Head of caudate nucleus (tissue), 42 donors: ENCODE measurements at regions not wholly inside any gene's neighbourhood (a gene's known extent, or its start where the extent isn't known, plus 50 kb on each side); places are given as distances from the start of the nearest gene placed in this dataset.

ENCODE experiments used
- DNase-seq, 42 donors: peaks; one replicate each; pipeline versions ENCODE4 v3.0.0 to v3.0.0-alpha.2; 2020 to 2021; ENCODE audit warnings: mixed read lengths in 7 of 42
- intact Hi-C: fragments of 100-400 bp; cut with DNase I; formaldehyde crosslinking; loops from one replicate; pipeline ENCODE4 v1.15.0; 2022

DNA sequence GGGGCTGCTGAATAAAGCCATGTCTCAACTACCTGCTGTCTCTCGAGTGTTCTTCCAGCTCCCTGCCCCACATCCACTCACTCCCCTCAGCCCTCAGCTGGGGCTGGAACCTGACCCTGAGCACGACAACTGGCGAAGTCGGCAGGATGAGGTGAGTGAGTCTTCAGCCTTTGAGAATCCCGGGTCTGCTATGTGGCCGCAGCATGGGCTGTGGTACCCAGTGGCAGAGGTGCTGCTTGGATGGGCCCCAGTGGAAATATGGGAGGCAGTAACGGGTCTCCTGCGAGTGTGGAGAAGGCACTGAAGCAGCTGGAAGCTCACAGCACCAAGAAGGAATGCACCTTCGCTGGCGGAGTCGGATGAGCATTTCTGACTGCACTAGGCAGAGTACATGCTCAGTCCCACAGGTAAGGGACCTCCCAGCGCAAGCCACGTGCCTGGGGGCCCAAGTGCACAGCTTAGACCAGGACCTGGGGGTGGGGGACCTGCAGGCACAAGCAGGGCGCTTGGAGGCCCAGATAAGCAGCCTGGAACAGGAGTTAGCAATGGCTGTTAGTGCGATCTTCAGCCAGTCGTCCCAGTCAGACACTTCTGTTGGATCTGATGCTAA is 95.5 kb upstream of the TMPO start:
- intact Hi-C loops = loop anchor here (10.0 kb wide), 1 partner anchor 95 kb away; the partner anchor contains the start of gene TMPO
- no peak for DNase-seq

DNA sequence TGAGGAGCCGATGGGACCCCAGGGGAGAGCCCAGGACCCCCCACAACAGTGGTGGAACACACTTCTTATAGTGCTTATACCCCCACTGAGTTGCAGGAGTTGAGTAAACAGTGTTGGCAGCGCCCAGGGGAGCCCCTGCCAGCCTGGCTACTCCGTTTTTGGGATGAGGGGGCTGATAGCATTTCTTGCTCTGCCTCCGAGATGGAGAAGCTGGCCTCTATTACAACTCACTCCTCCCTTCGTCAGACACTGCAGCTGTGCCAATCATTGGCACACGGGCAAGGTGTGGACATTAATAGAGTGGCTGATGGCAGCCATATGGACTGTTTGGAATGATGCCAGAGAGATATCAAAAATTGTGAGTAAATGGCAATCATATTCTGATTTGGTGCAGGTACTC is 94.9 kb upstream of the TMPO start:
- intact Hi-C loops = loop anchor here (10.0 kb wide), 1 partner anchor 94 kb away; the partner anchor contains the start of gene TMPO
- no peak for DNase-seq

DNA sequence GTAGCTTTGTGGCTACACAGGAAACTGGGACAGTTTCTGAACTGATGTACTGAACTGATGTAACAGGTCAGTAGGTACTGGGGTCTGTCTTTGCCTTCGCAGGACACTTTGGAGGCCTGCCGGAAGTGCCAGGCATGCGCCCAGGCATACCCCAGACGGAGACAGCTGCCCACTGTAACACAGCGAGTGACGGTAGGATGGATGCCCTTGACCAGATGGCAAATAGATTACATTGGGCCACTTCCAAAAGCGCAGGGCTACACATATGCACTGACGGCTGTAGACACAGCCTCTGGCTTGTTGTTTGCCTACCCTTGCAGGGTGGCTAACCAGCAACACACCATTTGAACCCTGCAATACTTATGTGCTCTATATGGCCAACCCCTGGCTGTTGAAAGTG is 94.1 kb upstream of the TMPO start:
- DNase-seq = no peak
- intact Hi-C loops = loop anchor here (10.0 kb wide), 1 partner anchor 93 kb away; the partner anchor contains the start of gene TMPO

DNA sequence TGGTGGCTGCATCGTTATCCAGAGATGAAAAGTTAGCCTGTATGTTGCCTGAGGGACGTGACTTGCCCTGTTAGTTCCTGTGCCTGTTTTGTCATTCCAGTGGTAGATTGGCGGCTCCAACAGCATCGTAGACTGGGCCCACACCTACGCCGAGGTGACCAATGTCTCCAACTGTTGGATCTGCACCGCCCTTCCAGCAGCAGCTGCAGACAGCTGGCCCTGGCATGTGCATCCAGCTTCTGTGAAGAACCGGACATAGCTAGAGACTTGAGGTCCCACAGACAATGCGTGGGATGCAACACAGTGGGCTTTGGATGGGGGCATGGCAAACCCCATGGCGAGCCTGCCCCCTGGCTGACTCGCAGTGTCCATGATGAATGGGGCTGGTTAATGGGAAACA is 93.0 kb upstream of the TMPO start:
- no peak for DNase-seq
- intact Hi-C loops = loop anchor here (10.0 kb wide), 1 partner anchor 92 kb away; the partner anchor contains the start of gene TMPO

DNA sequence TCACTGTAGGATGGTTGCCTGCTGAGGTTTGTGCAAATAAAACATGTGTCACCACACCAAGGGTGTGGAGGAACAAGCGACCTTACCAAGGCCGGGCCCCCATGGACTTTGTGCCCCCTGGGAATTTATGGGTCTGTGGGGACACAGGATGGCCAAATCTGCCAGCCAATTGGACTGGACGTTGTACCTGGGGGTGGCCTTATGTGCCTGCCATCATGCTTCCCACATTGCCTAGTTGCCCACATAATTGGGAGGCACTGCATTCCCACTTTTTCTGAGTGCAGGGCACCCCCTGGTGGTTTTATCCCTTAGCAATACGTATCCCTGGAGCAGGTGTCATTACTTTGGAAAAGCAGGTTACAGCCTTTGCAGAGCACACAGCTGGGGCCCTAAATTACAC is 92.6 kb upstream of the TMPO start:
- peak in 5 of 42 donors; percentile 8 to 42 (median 21) for DNase-seq

DNA sequence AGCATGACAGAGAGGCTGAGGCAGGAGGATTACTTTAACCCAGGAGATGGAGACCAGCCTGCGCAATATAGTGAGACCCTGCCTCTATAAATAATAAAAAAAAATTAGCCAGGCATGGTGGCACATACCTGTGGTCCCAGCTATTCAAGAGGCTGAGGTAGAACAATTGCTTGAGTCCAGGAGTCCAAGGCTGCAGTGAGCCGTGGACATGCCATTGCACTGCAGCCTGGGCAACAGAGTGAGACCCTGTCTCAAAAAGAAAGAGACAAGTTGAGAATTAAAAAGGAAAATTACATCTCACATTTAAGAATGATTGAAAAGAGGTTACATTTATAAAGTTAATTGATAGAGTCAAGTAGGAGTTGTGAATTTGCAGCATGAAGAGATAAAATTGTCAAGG is 91.4 kb upstream of the TMPO start:
- no peak for DNase-seq
- intact Hi-C loops = loop anchor here (10.0 kb wide), 1 partner anchor 91 kb away; the partner anchor contains the start of gene TMPO

More for the DNA sequence above, 92.6 kb upstream of the TMPO start:
- intact Hi-C loops = loop anchor here (10.0 kb wide), 1 partner anchor 92 kb away; the partner anchor contains the start of gene TMPO

DNA sequence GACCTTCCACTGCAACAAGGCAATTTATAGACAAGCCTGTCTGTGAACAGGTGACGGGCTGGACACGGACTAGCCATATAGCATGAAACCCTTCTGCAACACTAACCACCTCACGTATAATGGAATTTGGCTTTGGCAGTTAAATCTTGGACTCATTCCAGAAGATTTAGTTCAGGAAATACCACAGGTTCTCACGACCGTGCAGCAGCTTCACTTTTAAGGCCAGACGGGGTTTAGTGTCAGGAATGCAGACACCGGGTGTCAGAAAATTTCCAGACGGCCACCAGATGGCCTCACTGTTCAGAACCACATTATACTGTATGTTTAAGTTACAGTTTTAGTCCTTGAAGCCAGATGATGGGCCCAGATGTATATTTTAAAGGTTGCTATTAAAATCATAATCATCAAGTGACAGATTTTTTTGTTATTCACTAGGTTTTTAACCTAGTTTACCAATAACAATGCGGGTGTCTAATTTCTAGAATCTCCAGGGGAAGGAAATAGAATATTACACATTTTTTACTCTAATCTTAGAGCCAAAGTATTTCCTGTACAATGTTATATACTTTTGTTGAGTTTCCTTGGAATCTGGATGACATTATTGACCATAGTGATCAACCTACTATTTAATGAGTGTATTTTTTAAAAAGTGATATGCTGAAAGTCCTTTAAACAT is 90.5 kb upstream of the TMPO start:
- peak; percentile 42 to 87 (median 72) for DNase-seq
- intact Hi-C loops = loop anchor here (10.0 kb wide), 1 partner anchor 90 kb away; the partner anchor contains the start of gene TMPO

DNA sequence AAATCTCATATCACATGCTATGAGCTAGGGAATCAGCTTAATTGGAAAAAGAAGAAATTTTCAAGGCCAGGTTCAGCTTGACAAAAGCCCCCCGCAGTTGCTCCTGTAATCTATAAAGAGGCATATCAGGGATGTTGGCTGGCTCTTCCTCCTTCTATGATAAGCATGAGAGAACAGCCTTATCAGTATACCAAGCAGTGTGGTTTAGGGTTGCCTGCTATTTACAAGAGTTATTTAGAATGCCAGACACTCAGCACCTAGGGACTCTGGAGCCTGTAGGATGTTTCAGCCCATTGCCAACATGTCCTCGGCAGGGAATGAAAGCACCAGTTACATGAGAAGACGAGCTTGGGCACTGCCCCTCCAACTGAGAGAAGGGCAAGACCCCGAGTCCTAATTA is 89.5 kb upstream of the TMPO start:
- DNase-seq = no peak
- intact Hi-C loops = loop anchor here (10.0 kb wide), 1 partner anchor 89 kb away; the partner anchor contains the start of gene TMPO

DNA sequence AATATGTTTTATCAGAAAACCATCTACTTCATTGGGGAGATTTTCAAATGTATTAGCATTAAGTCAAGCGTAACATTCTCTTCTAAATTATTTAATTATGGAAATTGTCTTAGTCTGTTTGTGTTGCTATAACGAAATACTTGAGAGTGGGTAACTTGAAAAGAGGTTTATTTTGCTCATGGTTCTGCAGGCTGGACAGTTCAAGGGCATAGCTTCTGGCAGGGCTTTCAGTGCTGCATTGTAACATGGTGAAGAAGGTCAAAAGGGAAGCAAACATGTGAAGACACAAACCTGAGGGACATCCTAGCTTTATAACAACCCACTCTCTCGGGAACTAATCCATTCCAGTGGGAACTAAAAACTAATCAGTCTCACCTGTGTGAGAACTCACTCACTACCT is 84.3 kb upstream of the TMPO start:
- no peak for DNase-seq
- intact Hi-C loops = no loop called here

DNA sequence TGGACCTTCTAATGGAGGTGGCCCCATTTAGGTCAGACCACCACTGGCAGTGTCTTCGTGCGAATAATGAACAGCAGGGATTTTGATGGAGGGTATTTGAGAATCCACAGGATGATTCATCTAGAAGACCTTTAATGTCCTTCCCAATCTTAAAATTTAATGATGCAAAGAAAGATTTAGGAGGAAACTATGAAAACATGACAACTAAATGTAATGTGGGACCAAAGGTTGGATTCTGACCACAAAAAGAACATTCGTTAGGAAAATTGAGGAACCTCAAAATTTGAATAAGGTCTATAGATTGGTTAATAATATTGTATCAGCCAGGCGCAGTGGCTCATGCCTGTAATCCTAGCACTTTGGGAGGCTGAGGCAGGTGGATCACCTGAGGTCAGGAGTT is 78.2 kb upstream of the TMPO start:
- intact Hi-C loops = no loop called here
- DNase-seq = no peak

DNA sequence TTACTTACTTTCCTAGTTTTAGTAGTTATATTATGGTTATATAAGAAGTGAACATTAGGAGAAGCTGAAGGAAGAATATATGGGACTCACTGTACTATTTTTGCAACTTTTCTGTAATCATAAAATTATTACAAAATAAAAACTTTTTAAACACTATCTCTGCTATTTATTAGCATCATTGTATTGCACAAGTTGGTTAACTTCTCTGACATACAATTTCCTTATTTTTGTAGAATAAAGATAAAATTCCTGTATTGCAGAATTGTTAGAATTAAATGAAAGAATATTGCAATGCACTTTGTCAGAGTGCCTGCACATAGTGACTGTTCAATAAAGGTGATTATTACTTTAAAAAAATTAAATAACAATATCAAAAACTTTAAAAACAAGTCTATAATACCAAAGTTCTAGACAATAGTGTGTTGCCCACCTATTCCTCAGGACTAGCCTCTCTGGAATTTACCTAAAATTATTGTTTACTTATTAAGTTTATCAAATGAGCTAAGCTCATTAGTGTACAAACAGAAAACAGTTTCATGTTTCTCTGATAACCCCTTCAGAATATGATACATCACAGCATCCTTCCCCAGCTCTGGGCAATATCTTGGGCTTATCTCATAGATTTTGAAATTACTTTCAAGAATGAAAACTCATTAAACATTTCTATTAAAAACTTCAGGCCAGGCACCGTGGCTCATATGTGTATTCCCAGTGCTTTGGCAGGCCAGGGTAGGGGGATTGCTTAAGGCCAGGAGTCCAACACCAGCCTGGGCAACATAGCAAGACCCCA is 77.4 kb upstream of the TMPO start:
- DNase-seq = peak in 1 of 42 donors; percentile 25
- intact Hi-C loops = no loop called here

DNA sequence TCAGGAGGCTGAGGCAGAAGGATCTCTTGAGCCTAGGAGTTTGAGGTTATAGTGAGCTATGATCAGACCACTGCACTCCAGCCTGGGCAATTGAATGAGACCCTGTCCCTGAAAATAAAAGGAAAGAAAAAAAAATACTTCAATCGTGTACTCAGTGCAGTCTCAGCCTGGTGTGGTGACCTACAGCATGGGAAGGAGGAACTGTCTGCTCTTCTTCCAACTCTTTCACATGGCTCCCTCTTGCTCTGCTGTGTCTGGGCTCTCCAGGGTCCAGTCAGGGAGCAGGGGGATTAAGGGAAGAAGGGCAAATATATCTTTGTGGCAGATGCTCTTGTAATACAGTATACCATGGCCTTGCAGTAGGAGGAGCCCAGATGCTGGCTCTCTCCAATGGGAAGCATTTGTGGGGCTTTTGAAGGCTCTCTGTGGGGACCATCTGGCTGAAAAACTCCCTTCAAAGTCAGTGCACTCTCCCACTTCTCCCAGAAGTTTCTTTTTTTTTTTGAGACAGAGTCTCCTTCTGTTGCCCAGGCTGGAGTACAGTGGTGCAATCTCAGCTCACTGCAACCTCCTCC is 76.6 kb upstream of the TMPO start:
- DNase-seq = peak in 1 of 42 donors; percentile 31
- intact Hi-C loops = no loop called here

DNA sequence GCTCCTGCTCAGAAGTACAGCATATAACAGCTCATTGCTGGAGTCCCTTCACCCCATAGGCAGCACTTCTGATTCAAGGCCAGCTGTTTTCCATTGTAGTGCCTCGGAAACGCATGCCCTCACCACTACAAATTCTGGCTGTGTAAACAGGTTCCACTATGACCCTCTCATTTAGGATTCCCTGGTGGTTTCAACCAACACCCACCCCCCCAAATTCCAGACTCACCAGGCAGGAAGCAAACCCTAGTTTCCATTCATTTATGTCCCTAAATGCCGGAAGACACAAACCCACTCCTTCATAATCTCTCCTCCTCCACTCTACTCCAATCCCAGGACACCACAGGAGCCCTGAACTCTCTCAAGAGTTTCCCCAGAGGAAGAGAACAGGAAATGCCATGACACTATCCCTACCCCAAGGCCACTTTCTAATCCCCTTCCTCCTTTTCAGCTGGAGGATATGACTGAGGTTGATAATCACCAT is 75.9 kb upstream of the TMPO start:
- intact Hi-C loops = no loop called here
- DNase-seq = peak in 1 of 42 donors; percentile 39

DNA sequence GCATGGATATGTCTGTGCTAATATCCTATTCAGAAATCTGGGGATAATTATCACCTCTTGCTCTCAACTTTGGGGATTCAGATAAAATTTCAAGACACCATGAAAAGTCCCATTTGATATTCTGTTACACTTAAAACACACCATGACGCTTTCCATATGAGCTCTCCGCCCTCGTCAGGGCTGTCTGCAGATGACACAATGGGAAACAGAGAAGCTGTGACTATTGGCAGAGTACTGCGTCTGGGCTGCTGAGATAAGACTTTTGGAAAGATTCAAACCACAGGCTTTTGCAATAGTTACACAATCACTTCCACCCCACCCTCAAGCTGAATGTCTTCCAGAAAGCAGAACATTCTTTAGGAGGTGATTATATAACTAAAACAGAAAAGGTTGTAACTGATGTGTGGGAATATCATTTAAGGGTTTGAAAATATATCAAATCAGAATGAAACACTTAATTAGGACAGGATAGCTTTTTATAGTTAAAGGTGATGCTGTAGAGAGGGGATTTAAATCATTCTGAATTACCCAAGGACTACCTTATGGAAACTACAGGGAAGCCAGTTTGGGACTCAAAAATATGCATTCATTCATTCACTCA is 75.3 kb upstream of the TMPO start:
- intact Hi-C loops = no loop called here
- peak; percentile 11 to 90 (median 62) for DNase-seq

DNA sequence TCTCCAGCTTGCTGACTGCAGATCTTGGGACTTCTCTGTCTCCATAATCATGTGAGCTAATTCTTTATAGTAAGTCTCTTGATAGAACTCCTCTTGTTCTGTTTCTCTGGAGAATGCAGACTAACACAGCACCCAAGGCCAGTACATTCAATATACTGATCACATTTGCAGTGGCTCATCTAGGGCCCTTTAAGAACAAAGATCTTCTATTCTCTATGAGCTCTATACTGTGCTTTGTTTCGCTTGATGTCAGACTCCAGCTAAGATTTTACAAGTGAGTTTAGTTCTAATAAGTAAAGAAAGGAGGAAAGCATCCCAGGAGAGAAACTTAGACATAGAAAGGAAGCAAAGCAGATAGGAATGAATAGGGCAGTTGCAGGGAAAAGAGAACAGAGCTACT is 69.3 kb upstream of the TMPO start:
- peak in 1 of 42 donors; percentile 19 for DNase-seq
- intact Hi-C loops = no loop called here

DNA sequence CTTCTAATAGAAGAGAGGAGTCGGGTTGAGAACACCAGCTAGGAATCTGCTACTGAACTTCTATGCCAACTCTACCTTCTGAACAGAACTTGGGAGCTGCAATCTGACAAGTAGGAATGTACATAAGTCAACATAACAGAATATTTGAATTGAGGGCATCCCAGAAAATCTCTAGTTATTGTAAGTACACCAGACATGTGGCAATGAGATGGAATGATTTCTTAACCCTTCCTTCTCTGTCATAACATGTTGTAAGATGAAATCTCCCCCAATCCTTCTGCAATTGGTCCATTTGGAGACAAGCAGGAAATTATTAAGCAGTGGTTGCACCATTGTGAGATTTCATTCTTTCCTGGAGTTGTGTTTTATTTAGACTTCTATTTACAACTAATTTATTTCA is 68.7 kb upstream of the TMPO start:
- intact Hi-C loops = no loop called here
- no peak for DNase-seq

DNA sequence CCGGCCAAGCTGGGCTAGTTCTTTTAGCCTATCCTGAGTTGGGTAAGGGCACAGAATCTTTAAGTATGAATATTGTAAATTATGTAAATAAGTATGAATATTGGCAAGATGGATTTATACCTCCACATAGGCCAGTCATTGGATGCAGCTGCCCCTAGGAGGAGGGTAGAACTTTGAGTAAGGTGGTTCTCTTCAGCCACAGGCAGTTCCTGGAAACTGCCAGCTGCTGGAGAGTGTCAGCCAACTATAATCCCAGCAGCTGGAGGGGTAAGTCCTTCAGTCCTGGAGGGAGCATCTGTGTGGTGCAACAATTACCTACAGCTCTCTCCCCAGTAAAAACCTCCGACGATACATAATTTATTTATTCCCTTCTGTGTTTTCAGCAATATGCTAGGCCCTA is 65.8 kb upstream of the TMPO start:
- DNase-seq = peak in 1 of 42 donors; percentile 13
- intact Hi-C loops = no loop called here

DNA sequence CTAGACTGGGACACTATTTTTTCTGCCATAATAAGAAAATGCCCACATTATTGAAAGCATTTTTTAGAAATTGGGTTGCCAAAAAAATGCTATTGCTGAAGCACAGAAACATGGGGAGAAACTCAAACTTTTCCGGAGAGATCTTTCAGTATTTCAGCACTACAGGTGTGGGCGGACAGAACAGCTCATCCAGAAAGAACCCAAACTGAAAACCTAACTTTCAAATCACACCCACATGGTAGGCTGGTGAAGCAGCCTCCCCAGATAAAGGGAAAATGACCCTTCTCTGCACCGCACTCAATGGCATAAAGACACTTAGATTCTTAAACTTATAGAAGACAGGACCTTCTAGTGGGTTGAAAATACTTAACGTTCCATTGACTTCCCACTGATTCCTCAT is 62.3 kb upstream of the TMPO start:
- peak in 25 of 42 donors; percentile 7 to 73 (median 33) for DNase-seq
- intact Hi-C loops = no loop called here

DNA sequence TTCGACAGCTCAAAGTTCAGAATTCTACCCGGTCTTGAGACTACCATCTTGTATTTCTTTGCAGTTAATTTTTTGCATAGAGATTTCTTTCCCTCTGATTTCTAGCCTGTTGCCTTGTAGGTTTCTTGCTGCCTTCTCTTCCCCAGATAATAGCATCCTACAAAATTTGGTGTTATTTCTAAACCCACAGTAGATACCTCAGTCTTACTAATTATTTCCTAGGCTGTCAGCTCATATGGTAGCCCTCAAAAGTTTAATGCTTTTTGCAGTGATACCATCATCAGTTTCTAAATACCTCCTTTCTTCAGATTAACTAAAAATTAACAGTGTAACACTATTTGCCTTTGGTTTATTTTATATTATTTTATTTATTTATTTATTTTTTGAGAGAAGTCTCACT is 61.9 kb upstream of the TMPO start:
- intact Hi-C loops = no loop called here
- no peak for DNase-seq
